K562 (cell line): ENCODE measurements at regions not wholly inside any gene's neighbourhood (a gene's known extent, or its start where the extent isn't known, plus 50 kb on each side); places are given as distances from the start of the nearest gene placed in this dataset.

Source experiments
- ARID1B ChIP-seq: fragments of 450-650 bp; IDR thresholded peaks from 2 replicates; pipeline ENCODE4 v1.6.1; 2016; ENCODE audit warnings: antibody characterized with exemption, mild to moderate bottlenecking, inconsistent platforms
- HLTF ChIP-seq: fragments of 450-650 bp; IDR thresholded peaks from 2 replicates; pipeline ENCODE4 v1.6.1; 2016
- JUND ChIP-seq, 2 experiments: IDR thresholded peaks; 2 replicates in 1 of 2; 3 replicates in 1 of 2; pipeline ENCODE4 v1.6.1; 2011; ENCODE audit warnings: borderline replicate concordance in 2 of 2, low read depth in 2 of 2, low read length in 2 of 2, improper control_type of control experiment in 1 of 2, missing biosample characterization in 1 of 2, missing genetic modification characterization in 1 of 2, missing genetic modification reagents in 1 of 2
- KDM1A ChIP-seq, 2 experiments: fragments of 450-650 bp; IDR thresholded peaks; 2 replicates each; pipeline ENCODE4 v1.6.1; 2016; ENCODE audit warnings: mild to moderate bottlenecking in 2 of 2
- MAZ ChIP-seq, 2 experiments: fragments of 450-650 bp in 1 of 2; sonication (generic) in 1 of 2; formaldehyde crosslinking; IDR thresholded peaks in 1 of 2; conservative IDR thresholded peaks in 1 of 2; 2 replicates each; pipeline versions ENCODE4 v1.4.0 to v1.5.0; 2020; ENCODE audit warnings: mild to moderate bottlenecking in 1 of 2, missing genetic modification reagents in 1 of 2
- MBD2 ChIP-seq: sonication (generic); IDR thresholded peaks from 2 replicates; pipeline ENCODE4 v1.6.1; 2016; ENCODE audit warnings: low read depth, borderline replicate concordance
- RBM25 ChIP-seq: fragments of 200-400 bp; formaldehyde crosslinking; IDR thresholded peaks from 2 replicates; pipeline ENCODE4 v1.6.1; 2018; ENCODE audit warnings: low read length, low read depth, moderate library complexity; ENCODE audit not compliant: severe bottlenecking
- SMAD4 ChIP-seq: fragments of 250-450 bp; sonication (Bioruptor Pico); conservative IDR thresholded peaks from 2 replicates; pipeline ENCODE4 v1.8.0; 2021; ENCODE audit warnings: inconsistent platforms, mild to moderate bottlenecking, moderate library complexity
- SRSF7 ChIP-seq: fragments of 200-400 bp; formaldehyde crosslinking; optimal IDR thresholded peaks from 2 replicates; pipeline ENCODE3; 2017; ENCODE audit warnings: mild to moderate bottlenecking, low read depth, low read length
- STAT5A ChIP-seq: IDR thresholded peaks from 2 replicates; pipeline ENCODE4 v1.6.1; 2012; ENCODE audit warnings: low read length, inconsistent platforms, borderline replicate concordance
- TAF7 ChIP-seq: fragments of 450-650 bp; IDR thresholded peaks from 2 replicates; pipeline ENCODE4 v1.6.1; 2016; ENCODE audit warnings: missing genetic modification characterization, missing compliant biosample characterization
- TAL1 ChIP-seq: fragments of 450-650 bp; IDR thresholded peaks from 2 replicates; pipeline ENCODE4 v1.6.1; 2016; ENCODE audit warnings: mild to moderate bottlenecking
- TBL1XR1 ChIP-seq, 2 experiments: IDR thresholded peaks; 2 replicates each; pipeline ENCODE4 v1.6.1; 2012; ENCODE audit warnings: improper control_type of control experiment in 2 of 2, low read length in 2 of 2, mild to moderate bottlenecking in 1 of 2
- TF ChIP-seq, protein P1 (sequence below): sonication (generic); IDR thresholded peaks from 2 replicates; pipeline ENCODE4 v1.6.1; 2016
- TF ChIP-seq, protein P2 (sequence below): sonication (generic); formaldehyde crosslinking; IDR thresholded peaks from 2 replicates; pipeline ENCODE4 v1.8.0; 2022; ENCODE audit warnings: mild to moderate bottlenecking, missing genetic modification reagents

GRCh38 chr6:90397047-90397446, 100.4 kb upstream of the BACH2 start (continued):
- TF ChIP-seq SMAD4 (CRISPR knock-in tag): peak; percentile 60
- peak in 1 of 2 experiments; percentile 40; a peak in 1 of 4 replicates for TF ChIP-seq TBL1XR1 (IDR thresholded peaks at IDR 0.05; ENCODE audit: low read length in 2 of 2)
- TF ChIP-seq STAT5A: no peak
- peak; percentile 63 for TF ChIP-seq TAL1
- no peak for TF ChIP-seq TAF7 (tag)
- TF ChIP-seq RBM25: no peak
- peak; percentile 45; a peak in 2 of 4 replicates for TF ChIP-seq KDM1A (IDR thresholded peaks at IDR 0.05)
- no peak for TF ChIP-seq MAZ (CRISPR knock-in tag; conservative IDR thresholded peaks at IDR 0.05 in 1 of 2, IDR thresholded peaks at IDR 0.05 in 1 of 2)
- no peak for TF ChIP-seq JUND (IDR thresholded peaks at IDR 0.05; ENCODE audit: borderline replicate concordance, low read depth, low read length)
- no peak; the same call in 2 of the 3 replicates for TF ChIP-seq JUND (tag; IDR thresholded peaks at IDR 0.05; ENCODE audit: borderline replicate concordance, low read depth, low read length)
- TF ChIP-seq SRSF7: no peak
- TF ChIP-seq, protein P1, sequence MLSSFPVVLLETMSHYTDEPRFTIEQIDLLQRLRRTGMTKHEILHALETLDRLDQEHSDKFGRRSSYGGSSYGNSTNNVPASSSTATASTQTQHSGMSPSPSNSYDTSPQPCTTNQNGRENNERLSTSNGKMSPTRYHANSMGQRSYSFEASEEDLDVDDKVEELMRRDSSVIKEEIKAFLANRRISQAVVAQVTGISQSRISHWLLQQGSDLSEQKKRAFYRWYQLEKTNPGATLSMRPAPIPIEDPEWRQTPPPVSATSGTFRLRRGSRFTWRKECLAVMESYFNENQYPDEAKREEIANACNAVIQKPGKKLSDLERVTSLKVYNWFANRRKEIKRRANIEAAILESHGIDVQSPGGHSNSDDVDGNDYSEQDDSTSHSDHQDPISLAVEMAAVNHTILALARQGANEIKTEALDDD: no peak
- no peak for TF ChIP-seq MBD2
- TF ChIP-seq, protein P2, sequence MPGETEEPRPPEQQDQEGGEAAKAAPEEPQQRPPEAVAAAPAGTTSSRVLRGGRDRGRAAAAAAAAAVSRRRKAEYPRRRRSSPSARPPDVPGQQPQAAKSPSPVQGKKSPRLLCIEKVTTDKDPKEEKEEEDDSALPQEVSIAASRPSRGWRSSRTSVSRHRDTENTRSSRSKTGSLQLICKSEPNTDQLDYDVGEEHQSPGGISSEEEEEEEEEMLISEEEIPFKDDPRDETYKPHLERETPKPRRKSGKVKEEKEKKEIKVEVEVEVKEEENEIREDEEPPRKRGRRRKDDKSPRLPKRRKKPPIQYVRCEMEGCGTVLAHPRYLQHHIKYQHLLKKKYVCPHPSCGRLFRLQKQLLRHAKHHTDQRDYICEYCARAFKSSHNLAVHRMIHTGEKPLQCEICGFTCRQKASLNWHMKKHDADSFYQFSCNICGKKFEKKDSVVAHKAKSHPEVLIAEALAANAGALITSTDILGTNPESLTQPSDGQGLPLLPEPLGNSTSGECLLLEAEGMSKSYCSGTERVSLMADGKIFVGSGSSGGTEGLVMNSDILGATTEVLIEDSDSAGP (CRISPR knock-in tag): no peak
- TF ChIP-seq HLTF: no peak
- TF ChIP-seq ARID1B: peak; percentile 66
